RWPE1 (cell line): ENCODE measurements at regions not wholly inside any gene's neighbourhood (a gene's known extent, or its start where the extent isn't known, plus 50 kb on each side); places are given as distances from the start of the nearest gene placed in this dataset.

Source experiments
- CTCF ChIA-PET: fragments of 350-600 bp; sonication (Branson Sonifier 250); formaldehyde crosslinking; extraction: SDS; loops from one replicate; lab custom pipeline; 2021; lab: Yijun Ruan, JAX
- POLR2A ChIA-PET: fragments of 400-600 bp; formaldehyde crosslinking; extraction: SDS; loops from one replicate; lab custom pipeline; 2020; ENCODE audit warnings: antibody characterized with exemption; ENCODE audit not compliant: low non-redundant PET; lab: Yijun Ruan, JAX
- DNase-seq: peaks from one replicate; pipeline ENCODE4 v3.0.0; 2012; ENCODE audit warnings: low spot score
- H3K27ac ChIP-seq: fragments of 450-650 bp; 2 replicates; pipeline ENCODE4 v1.5.1; 2017
- TF ChIP-seq, protein P1 (sequence below): fragments of 450-650 bp; conservative IDR thresholded peaks from 2 replicates; pipeline ENCODE4 v1.5.1; 2017; ENCODE audit warnings: low read depth, mild to moderate bottlenecking

- TF ChIP-seq, protein P1, sequence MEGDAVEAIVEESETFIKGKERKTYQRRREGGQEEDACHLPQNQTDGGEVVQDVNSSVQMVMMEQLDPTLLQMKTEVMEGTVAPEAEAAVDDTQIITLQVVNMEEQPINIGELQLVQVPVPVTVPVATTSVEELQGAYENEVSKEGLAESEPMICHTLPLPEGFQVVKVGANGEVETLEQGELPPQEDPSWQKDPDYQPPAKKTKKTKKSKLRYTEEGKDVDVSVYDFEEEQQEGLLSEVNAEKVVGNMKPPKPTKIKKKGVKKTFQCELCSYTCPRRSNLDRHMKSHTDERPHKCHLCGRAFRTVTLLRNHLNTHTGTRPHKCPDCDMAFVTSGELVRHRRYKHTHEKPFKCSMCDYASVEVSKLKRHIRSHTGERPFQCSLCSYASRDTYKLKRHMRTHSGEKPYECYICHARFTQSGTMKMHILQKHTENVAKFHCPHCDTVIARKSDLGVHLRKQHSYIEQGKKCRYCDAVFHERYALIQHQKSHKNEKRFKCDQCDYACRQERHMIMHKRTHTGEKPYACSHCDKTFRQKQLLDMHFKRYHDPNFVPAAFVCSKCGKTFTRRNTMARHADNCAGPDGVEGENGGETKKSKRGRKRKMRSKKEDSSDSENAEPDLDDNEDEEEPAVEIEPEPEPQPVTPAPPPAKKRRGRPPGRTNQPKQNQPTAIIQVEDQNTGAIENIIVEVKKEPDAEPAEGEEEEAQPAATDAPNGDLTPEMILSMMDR = no peak
- ChIA-PET CTCF (no interaction called here), POLR2A (no interaction called here)
- DNase-seq = no peak
- no peak overlapping the region for H3K27ac ChIP-seq
Measured at GRCh38 chr3:176906046-176906905, 291.0 kb downstream of the TBL1XR1 start.

- DNase-seq = no peak
- TF ChIP-seq, protein P1 = no peak
- POLR2A ChIA-PET = no interaction called here
- CTCF ChIA-PET = no interaction called here
- no peak overlapping the region for H3K27ac ChIP-seq
Measured at GRCh38 chr3:176905331-176905730, 292.0 kb downstream of the TBL1XR1 start.

DNA sequence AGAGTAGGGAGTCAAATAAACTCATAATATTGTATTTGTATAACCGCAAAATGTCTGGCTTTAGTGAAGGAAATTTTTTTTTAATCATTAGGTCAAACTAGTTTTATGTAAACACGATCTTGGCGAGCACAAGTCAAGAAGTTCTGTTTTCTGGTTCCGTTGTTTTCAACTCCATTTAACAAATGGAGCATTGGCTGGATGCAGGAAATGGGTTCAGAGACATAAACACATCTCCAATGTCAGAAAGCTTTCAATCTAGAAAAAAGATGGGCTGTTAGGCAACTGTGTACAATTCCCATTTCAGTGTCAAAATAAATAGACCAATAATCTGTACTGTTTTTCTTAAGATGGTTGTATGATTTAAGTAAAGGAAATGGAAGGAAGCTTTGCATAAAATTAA is 292.8 kb downstream of the TBL1XR1 start:
- H3K27ac ChIP-seq = no peak overlapping the region
- CTCF ChIA-PET = no interaction called here
- no peak for DNase-seq
- TF ChIP-seq, protein P1 = no peak
- POLR2A ChIA-PET = no interaction called here

- DNase-seq = no peak
- TF ChIP-seq, protein P1 = no peak
- H3K27ac ChIP-seq = no peak overlapping the region
- CTCF ChIA-PET = no interaction called here
- POLR2A ChIA-PET = no interaction called here
Measured at GRCh38 chr3:176896640-176897039, 300.6 kb downstream of the TBL1XR1 start.

- ChIA-PET CTCF (no interaction called here), POLR2A (no interaction called here)
- H3K27ac ChIP-seq = no peak overlapping the region
- TF ChIP-seq, protein P1 = no peak
- DNase-seq = no peak
Measured at GRCh38 chr3:176896165-176896564, 301.1 kb downstream of the TBL1XR1 start.

DNA sequence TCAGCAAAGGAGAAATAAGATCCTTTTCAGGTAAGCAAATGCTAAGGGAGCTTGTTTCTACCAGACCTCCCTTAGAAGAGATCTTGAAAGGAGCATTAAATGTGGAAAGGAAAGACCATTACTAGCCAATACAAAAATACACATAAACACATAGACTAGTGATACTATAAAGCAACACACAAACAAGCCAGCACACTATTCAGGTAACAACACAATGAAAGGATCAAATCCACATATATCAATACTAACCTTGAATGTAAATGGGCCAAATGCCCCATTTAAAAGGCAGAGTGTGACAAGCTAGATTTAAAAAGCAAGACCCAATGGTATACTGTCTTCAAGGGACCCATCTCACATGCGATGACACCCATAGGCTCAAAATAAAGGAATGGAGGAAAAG is 317.6 kb downstream of the TBL1XR1 start:
- H3K27ac ChIP-seq = no peak overlapping the region
- TF ChIP-seq, protein P1 = no peak
- ChIA-PET CTCF (no interaction called here), POLR2A (no interaction called here)
- no peak for DNase-seq
